Panc1 (cell line): ENCODE measurements at regions not wholly inside any gene's neighbourhood (a gene's known extent, or its start where the extent isn't known, plus 50 kb on each side); places are given as distances from the start of the nearest gene placed in this dataset.

Experiments used
- ATAC-seq: fragments of 200-7000 bp; cut with Tn5 transposase; 2 replicates; pipeline ENCODE4 v1.9.1; 2020; ENCODE audit warnings: mild to moderate bottlenecking, moderate library complexity
- BruUV-seq: library from RNA; stranded (reverse); fragments of 400-500 nt; replicated peaks from 2 replicates; lab custom pipeline; 2021; lab: Mats Ljungman, UMichigan
- CTCF ChIA-PET: fragments of 300-600 bp; sonication (Branson Sonifier 250); formaldehyde crosslinking; loops from one replicate; lab custom pipeline; 2022; ENCODE audit warnings: antibody characterized with exemption; lab: Charles Lee
- POLR2A ChIA-PET: fragments of 300-600 bp; sonication (Branson Sonifier 250); formaldehyde crosslinking; loops from one replicate; lab custom pipeline; 2022; ENCODE audit warnings: antibody characterized with exemption; lab: Charles Lee
- DNase-seq: peaks from one replicate; pipeline ENCODE4 v3.0.0-alpha.2; 2010; ENCODE audit warnings: low read depth, low spot score
- H3K27ac ChIP-seq: 2 replicates; pipeline ENCODE4 v1.5.1; 2011; ENCODE audit warnings: mild to moderate bottlenecking, low read length, inconsistent platforms
- H3K27me3 ChIP-seq: fragments of 200-500 bp; sonication (Bioruptor generic); 2 replicates; pipeline ENCODE4 v1.6.0; 2014; ENCODE audit warnings: low read length, inconsistent platforms; ENCODE audit not compliant: control insufficient read depth, insufficient read depth
- H3K36me3 ChIP-seq: fragments of 200-500 bp; sonication (Bioruptor generic); 2 replicates; pipeline ENCODE4 v1.5.1; 2014; ENCODE audit warnings: inconsistent platforms, mild to moderate bottlenecking, low read length, moderate library complexity; ENCODE audit not compliant: control insufficient read depth, insufficient read depth
- H3K4me1 ChIP-seq: 2 replicates; pipeline ENCODE4 v1.5.1; 2011; ENCODE audit warnings: inconsistent platforms, mild to moderate bottlenecking, low read length, moderate library complexity; ENCODE audit not compliant: control insufficient read depth, insufficient read depth
- H3K4me3 ChIP-seq, 2 experiments: 2 replicates each; pipeline ENCODE4 v1.5.1; 2011 to 2012; ENCODE audit warnings: low read depth in 2 of 2, low read length in 2 of 2, mild to moderate bottlenecking in 2 of 2, inconsistent platforms in 1 of 2, moderate library complexity in 1 of 2
- H3K9me3 ChIP-seq: fragments of 200-500 bp; sonication (Bioruptor generic); 2 replicates; pipeline ENCODE4 v1.5.1; 2014; ENCODE audit warnings: low read depth, mild to moderate bottlenecking, inconsistent platforms, low read length, moderate library complexity; ENCODE audit not compliant: control insufficient read depth, insufficient read depth
- POLR2AphosphoS5 ChIP-seq: IDR thresholded peaks from 2 replicates; pipeline ENCODE4 v1.6.1; 2012; ENCODE audit warnings: mild to moderate bottlenecking, low read depth, low read length, moderate library complexity
- SIN3A ChIP-seq: IDR thresholded peaks from 2 replicates; pipeline ENCODE4 v1.6.1; 2012; ENCODE audit warnings: low read depth, mild to moderate bottlenecking, low read length, moderate library complexity, borderline replicate concordance; ENCODE audit not compliant: insufficient read depth
- TCF7L2 ChIP-seq: IDR thresholded peaks from 2 replicates; pipeline ENCODE4 v1.6.1; 2011; ENCODE audit warnings: mild to moderate bottlenecking, low read depth, low read length, inconsistent platforms
- in situ Hi-C: cut with HindIII; loops from 2 replicates; pipeline ENCODE4 v1.10.0; 2016; ENCODE audit warnings: low sequenced_read_pairs, low pct_unique_long_range_greater_than_20kb
- intact Hi-C: fragments of 100-400 bp; cut with micrococcal nuclease; formaldehyde crosslinking; loops from one replicate; pipeline ENCODE4 v1.10.0; 2022; ENCODE audit not compliant: unreplicated experiment
- TF ChIP-seq, protein P1 (sequence below): fragments of 450-650 bp; IDR thresholded peaks from 2 replicates; pipeline ENCODE4 v1.5.1; 2017; ENCODE audit warnings: mild to moderate bottlenecking
- TF ChIP-seq, protein P2 (sequence below), 2 experiments: IDR thresholded peaks; 2 replicates each; pipeline ENCODE4 v1.6.1; 2011 to 2012; ENCODE audit warnings: low read depth in 2 of 2, control low read depth in 1 of 2, low read length in 1 of 2, mild to moderate bottlenecking in 1 of 2, moderate library complexity in 1 of 2; ENCODE audit not compliant: insufficient read depth in 1 of 2

DNA sequence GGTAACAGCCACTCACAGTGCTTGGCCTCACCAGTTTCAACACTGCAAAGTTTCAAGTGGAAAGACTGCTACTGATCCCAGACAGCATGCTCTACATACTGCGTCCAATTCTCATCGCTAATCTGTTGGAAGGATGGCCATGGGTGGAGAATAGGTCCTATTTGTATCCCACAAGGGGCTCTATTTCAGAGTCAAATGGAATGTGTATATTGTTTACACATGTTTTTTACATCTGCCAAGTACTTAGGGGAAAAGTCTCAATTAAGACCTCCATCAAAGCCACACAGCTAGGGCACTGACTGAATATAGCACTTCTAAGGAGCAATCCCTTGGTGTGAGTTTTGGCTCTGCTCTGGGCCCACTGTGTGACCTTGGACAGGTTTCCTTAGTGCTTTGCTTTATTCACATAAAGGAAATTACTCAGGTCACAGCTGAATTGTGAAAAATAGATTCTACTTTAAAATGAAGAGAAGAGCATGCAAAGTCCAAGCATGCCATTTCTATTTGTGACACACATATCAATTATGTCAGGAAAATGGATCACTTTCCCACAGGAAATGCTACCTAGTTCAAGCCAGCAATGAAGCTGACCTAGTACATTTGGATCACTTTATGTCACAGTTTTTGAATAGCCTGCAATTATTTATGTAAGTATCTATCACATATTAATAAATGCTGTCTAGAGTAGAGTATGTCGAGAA lies 112.9 kb upstream of the STK17B start:
- CTCF ChIA-PET, result no interaction called here
- Histone ChIP-seq H3K9me3 (no peaks in the 10 kb centered on the region), H3K36me3 (no peaks in the 10 kb centered on the region), H3K4me1 (no peaks in the 10 kb centered on the region; the same call in 1 of the 2 replicates), H3K4me3 (no peak overlapping the region), H3K27ac (no peak overlapping the region), H3K27me3 (no peaks in the 10 kb centered on the region)
- TF ChIP-seq TCF7L2, result no peak
- in situ Hi-C loops (no loop called here), intact Hi-C loops (no loop called here)
- ATAC-seq (no peak), DNase-seq (no peak)
- no TSS peak for BruUV-seq
- POLR2A ChIA-PET, result no interaction called here

DNA sequence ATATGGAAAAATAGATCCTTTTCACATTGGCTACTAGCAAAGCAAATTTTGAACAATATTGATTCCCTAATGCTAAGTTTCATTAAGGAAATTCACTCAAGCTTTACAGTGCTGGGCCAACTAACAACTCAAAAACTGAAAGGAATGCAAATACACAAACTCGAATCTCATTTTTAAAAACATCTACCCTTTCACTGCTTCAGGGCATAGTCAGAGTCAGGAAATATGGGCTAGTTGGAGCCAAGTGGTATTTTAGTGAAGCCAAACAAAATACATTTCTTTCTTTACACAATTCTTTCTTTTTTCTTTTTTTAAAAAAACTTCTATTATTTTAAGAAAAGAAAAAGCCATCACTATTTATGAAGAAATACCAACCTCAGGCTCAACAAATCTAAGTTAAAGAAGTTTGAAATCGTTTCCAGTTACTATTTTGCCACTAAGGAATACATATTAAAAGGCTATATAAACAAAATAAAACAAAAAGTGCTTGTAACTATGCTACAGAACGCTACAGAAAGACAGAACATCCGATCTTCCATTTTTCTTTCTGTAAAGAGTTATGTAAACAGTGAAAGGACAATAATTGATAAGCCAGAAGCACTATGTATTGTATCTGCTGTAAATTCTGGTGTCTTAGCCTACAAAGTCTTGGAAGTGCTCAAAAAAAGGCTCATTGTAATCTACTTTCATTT lies 113.6 kb upstream of the STK17B start:
- intact Hi-C loops, result no loop called here
- ChIA-PET POLR2A (no interaction called here), CTCF (no interaction called here)
- TF ChIP-seq, protein P1, sequence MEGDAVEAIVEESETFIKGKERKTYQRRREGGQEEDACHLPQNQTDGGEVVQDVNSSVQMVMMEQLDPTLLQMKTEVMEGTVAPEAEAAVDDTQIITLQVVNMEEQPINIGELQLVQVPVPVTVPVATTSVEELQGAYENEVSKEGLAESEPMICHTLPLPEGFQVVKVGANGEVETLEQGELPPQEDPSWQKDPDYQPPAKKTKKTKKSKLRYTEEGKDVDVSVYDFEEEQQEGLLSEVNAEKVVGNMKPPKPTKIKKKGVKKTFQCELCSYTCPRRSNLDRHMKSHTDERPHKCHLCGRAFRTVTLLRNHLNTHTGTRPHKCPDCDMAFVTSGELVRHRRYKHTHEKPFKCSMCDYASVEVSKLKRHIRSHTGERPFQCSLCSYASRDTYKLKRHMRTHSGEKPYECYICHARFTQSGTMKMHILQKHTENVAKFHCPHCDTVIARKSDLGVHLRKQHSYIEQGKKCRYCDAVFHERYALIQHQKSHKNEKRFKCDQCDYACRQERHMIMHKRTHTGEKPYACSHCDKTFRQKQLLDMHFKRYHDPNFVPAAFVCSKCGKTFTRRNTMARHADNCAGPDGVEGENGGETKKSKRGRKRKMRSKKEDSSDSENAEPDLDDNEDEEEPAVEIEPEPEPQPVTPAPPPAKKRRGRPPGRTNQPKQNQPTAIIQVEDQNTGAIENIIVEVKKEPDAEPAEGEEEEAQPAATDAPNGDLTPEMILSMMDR, result no peak
- TF ChIP-seq TCF7L2, result no peak
- TF ChIP-seq SIN3A, result no peak
- TF ChIP-seq POLR2AphosphoS5, result no peak
- TF ChIP-seq, protein P2, sequence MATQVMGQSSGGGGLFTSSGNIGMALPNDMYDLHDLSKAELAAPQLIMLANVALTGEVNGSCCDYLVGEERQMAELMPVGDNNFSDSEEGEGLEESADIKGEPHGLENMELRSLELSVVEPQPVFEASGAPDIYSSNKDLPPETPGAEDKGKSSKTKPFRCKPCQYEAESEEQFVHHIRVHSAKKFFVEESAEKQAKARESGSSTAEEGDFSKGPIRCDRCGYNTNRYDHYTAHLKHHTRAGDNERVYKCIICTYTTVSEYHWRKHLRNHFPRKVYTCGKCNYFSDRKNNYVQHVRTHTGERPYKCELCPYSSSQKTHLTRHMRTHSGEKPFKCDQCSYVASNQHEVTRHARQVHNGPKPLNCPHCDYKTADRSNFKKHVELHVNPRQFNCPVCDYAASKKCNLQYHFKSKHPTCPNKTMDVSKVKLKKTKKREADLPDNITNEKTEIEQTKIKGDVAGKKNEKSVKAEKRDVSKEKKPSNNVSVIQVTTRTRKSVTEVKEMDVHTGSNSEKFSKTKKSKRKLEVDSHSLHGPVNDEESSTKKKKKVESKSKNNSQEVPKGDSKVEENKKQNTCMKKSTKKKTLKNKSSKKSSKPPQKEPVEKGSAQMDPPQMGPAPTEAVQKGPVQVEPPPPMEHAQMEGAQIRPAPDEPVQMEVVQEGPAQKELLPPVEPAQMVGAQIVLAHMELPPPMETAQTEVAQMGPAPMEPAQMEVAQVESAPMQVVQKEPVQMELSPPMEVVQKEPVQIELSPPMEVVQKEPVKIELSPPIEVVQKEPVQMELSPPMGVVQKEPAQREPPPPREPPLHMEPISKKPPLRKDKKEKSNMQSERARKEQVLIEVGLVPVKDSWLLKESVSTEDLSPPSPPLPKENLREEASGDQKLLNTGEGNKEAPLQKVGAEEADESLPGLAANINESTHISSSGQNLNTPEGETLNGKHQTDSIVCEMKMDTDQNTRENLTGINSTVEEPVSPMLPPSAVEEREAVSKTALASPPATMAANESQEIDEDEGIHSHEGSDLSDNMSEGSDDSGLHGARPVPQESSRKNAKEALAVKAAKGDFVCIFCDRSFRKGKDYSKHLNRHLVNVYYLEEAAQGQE (IDR thresholded peaks at IDR 0.05; ENCODE audit: insufficient read depth in 1 of 2, low read depth in 2 of 2, low read length in 1 of 2), result no peak
- no peak for DNase-seq
- no peaks in the 10 kb centered on the region for H3K36me3 ChIP-seq
- no peak overlapping the region; the same call in 1 of the 2 replicates for H3K27ac ChIP-seq
- no peak overlapping the region for H3K4me3 ChIP-seq
- H3K27me3 ChIP-seq, result no peaks in the 10 kb centered on the region
- no TSS peak for BruUV-seq
- no peaks in the 10 kb centered on the region for H3K9me3 ChIP-seq
- in situ Hi-C loops, result no loop called here
- H3K4me1 ChIP-seq, result no peaks in the 10 kb centered on the region; the same call in 1 of the 2 replicates
- no peak for ATAC-seq

DNA sequence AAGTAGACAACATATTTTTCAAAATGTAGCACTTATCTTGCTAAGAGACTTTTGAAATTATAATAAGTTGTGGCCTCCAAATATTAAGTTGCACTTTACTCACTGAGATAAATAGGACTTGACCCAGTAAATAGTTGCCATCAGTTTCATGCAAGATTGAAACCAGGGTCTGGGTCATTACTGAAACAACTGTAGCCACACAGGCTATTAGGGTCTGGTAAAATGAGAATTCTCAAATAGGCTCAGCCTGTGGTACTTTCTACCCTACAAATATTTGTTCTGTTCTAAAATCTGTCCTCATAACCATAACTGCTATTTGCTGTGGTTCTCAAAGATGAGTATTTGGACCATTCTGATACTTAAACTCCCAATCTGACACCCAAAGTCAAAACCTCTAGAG lies 115.4 kb upstream of the STK17B start:
- Histone ChIP-seq H3K9me3 (no peaks in the 10 kb centered on the region), H3K36me3 (no peaks in the 10 kb centered on the region), H3K27me3 (no peaks in the 10 kb centered on the region), H3K4me1 (no peaks in the 10 kb centered on the region; the same call in 1 of the 2 replicates), H3K27ac (no peak overlapping the region), H3K4me3 (no peak overlapping the region)
- ChIA-PET POLR2A (no interaction called here), CTCF (no interaction called here)
- in situ Hi-C loops, result no loop called here
- DNase-seq, result no peak
- intact Hi-C loops, result no loop called here
- no TSS peak for BruUV-seq
- TF ChIP-seq, protein P2 (IDR thresholded peaks at IDR 0.05; ENCODE audit: insufficient read depth in 1 of 2, low read depth in 2 of 2, low read length in 1 of 2), result no peak
- TF ChIP-seq, protein P1, result no peak
- no peak for TF ChIP-seq POLR2AphosphoS5
- no peak for TF ChIP-seq TCF7L2
- no peak for TF ChIP-seq SIN3A
- ATAC-seq, result no peak
